ENCODE measurements at regions not wholly inside any gene's neighbourhood (a gene's known extent, or its start where the extent isn't known, plus 50 kb on each side); places are given as distances from the start of the nearest gene placed in this dataset.
"Not testable (repeated sequence)": the region's sequence is repeated elsewhere in the genome, so short reads cannot be mapped to it uniquely, and the experiment has no call there.

- Mint-ChIP-seq H3K4me3 (no peak overlapping the region), H3K36me3 (no peaks in the 10 kb centered on the region), H3K27me3 (peaks cover 25 to 34% of the 10 kb centered on the region in 2 donors), H3K9me3 (no peaks in the 10 kb centered on the region), H3K4me1 (ENCODE audit: low read depth in 2 of 2) (no peaks in the 10 kb centered on the region), H3K27ac (peak overlapping the region in 1 of 2 donors; percentile 33)
- ATAC-seq: no peak
- no peak for DNase-seq (ENCODE audit: low spot score)
Observed at GRCh38 chr10:44006771-44007170, 358.1 kb upstream of the ZNF32 start.

- Mint-ChIP-seq H3K4me1 (ENCODE audit: low read depth in 2 of 2) (no peaks in the 10 kb centered on the region), H3K9me3 (no peaks in the 10 kb centered on the region), H3K4me3 (no peak overlapping the region), H3K36me3 (no peaks in the 10 kb centered on the region), H3K27ac (no peak overlapping the region), H3K27me3 (peaks cover 25 to 37% of the 10 kb centered on the region in 2 donors)
- no peak for DNase-seq (ENCODE audit: low spot score)
- no peak for ATAC-seq
Observed at GRCh38 chr10:44005788-44006099, 357.1 kb upstream of the ZNF32 start.

GRCh38 chr10:44004913-44005787 lies 356.5 kb upstream of the ZNF32 start:
- peaks cover 25 to 37% of the 10 kb centered on the region in 2 donors for H3K27me3 Mint-ChIP-seq

GRCh38 chr10:43998021-43998809 lies 349.5 kb upstream of the ZNF32 start:
- Mint-ChIP-seq H3K27me3 (peaks cover 18 to 39% of the 10 kb centered on the region in 2 donors), H3K4me3 (no peak overlapping the region), H3K4me1 (ENCODE audit: low read depth in 2 of 2) (no peaks in the 10 kb centered on the region), H3K27ac (no peak overlapping the region), H3K36me3 (no peaks in the 10 kb centered on the region), H3K9me3 (peaks cover 6% of the 10 kb centered on the region)
- ATAC-seq (no peak), DNase-seq (ENCODE audit: low spot score) (no peak)

More at GRCh38 chr10:44004913-44005787, 356.5 kb upstream of the ZNF32 start:
- Mint-ChIP-seq H3K27ac (no peak overlapping the region), H3K36me3 (no peaks in the 10 kb centered on the region), H3K4me1 (ENCODE audit: low read depth in 2 of 2) (no peaks in the 10 kb centered on the region), H3K9me3 (no peaks in the 10 kb centered on the region), H3K4me3 (no peak overlapping the region)
- peak in 1 of 2 donors; percentile 48 for ATAC-seq
- no peak for DNase-seq (ENCODE audit: low spot score)

GRCh38 chr10:43997330-43997729 lies 348.6 kb upstream of the ZNF32 start:
- Mint-ChIP-seq H3K27ac (no peak overlapping the region), H3K4me3 (no peak overlapping the region), H3K27me3 (peaks cover 15 to 35% of the 10 kb centered on the region in 2 donors), H3K36me3 (no peaks in the 10 kb centered on the region), H3K4me1 (ENCODE audit: low read depth in 2 of 2) (no peaks in the 10 kb centered on the region), H3K9me3 (peaks cover 6% of the 10 kb centered on the region)
- DNase-seq (ENCODE audit: low spot score) (no peak), ATAC-seq (no peak)

- DNase-seq (ENCODE audit: low spot score): no peak
- H3K27me3 Mint-ChIP-seq: peaks cover 15 to 44% of the 10 kb centered on the region in 2 donors
- no peak overlapping the region for H3K4me3 Mint-ChIP-seq
- no peaks in the 10 kb centered on the region for H3K36me3 Mint-ChIP-seq
- H3K27ac Mint-ChIP-seq: no peak overlapping the region
- ATAC-seq: no peak
- H3K4me1 Mint-ChIP-seq (ENCODE audit: low read depth in 2 of 2): no peaks in the 10 kb centered on the region
- peaks cover 10% of the 10 kb centered on the region for H3K9me3 Mint-ChIP-seq
Observed at GRCh38 chr10:43994539-43994938, 345.9 kb upstream of the ZNF32 start.

GRCh38 chr10:43992816-43993215 lies 344.1 kb upstream of the ZNF32 start:
- not testable (repeated sequence) for H3K27ac Mint-ChIP-seq; H3K4me3 Mint-ChIP-seq; H3K4me1 Mint-ChIP-seq (ENCODE audit: low read depth in 2 of 2); ATAC-seq; H3K9me3 Mint-ChIP-seq; DNase-seq (ENCODE audit: low spot score); H3K36me3 Mint-ChIP-seq
- H3K27me3 Mint-ChIP-seq: peaks cover 22 to 52% of the 10 kb centered on the region in 2 donors

GRCh38 chr10:43986374-43986773 lies 337.7 kb upstream of the ZNF32 start:
- no peaks in the 10 kb centered on the region for H3K36me3 Mint-ChIP-seq
- H3K4me1 Mint-ChIP-seq (ENCODE audit: low read depth in 2 of 2): peaks cover 0 to 4% of the 10 kb centered on the region in 2 donors
- ATAC-seq (no peak), DNase-seq (ENCODE audit: low spot score) (no peak)
- H3K27me3 Mint-ChIP-seq: peaks cover 13 to 19% of the 10 kb centered on the region in 2 donors
- no peak overlapping the region for H3K4me3 Mint-ChIP-seq
- peaks cover 4% of the 10 kb centered on the region for H3K9me3 Mint-ChIP-seq
- H3K27ac Mint-ChIP-seq: no peak overlapping the region

- H3K36me3 Mint-ChIP-seq: no peaks in the 10 kb centered on the region
- H3K4me3 Mint-ChIP-seq: no peak overlapping the region
- no peak overlapping the region for H3K27ac Mint-ChIP-seq
- no peak for DNase-seq (ENCODE audit: low spot score)
- H3K4me1 Mint-ChIP-seq (ENCODE audit: low read depth in 2 of 2): peaks cover 0 to 7% of the 10 kb centered on the region in 2 donors
- ATAC-seq: no peak
- H3K27me3 Mint-ChIP-seq: peaks cover 13 to 18% of the 10 kb centered on the region in 2 donors
- H3K9me3 Mint-ChIP-seq: peaks cover 4% of the 10 kb centered on the region
Observed at GRCh38 chr10:43985941-43986340, 337.3 kb upstream of the ZNF32 start.

GRCh38 chr10:43983856-43984271 lies 335.2 kb upstream of the ZNF32 start:
- H3K4me3 Mint-ChIP-seq: no peak overlapping the region
- DNase-seq (ENCODE audit: low spot score) (no peak), ATAC-seq (no peak)
- H3K4me1 Mint-ChIP-seq (ENCODE audit: low read depth in 2 of 2): peaks cover 6 to 13% of the 10 kb centered on the region in 2 donors
- no peak overlapping the region for H3K27ac Mint-ChIP-seq
- H3K36me3 Mint-ChIP-seq: no peaks in the 10 kb centered on the region
- H3K9me3 Mint-ChIP-seq: no peaks in the 10 kb centered on the region
- H3K27me3 Mint-ChIP-seq: peaks cover 5% of the 10 kb centered on the region in 2 donors

- no peak overlapping the region for H3K4me3 Mint-ChIP-seq
- DNase-seq (ENCODE audit: low spot score) (no peak), ATAC-seq (no peak)
- peaks cover 7 to 14% of the 10 kb centered on the region in 2 donors for H3K4me1 Mint-ChIP-seq (ENCODE audit: low read depth in 2 of 2)
- H3K9me3 Mint-ChIP-seq: no peaks in the 10 kb centered on the region
- H3K27me3 Mint-ChIP-seq: peaks cover 0 to 2% of the 10 kb centered on the region in 2 donors
- no peaks in the 10 kb centered on the region for H3K36me3 Mint-ChIP-seq
- H3K27ac Mint-ChIP-seq: no peak overlapping the region
Observed at GRCh38 chr10:43983405-43983804, 334.7 kb upstream of the ZNF32 start.

GRCh38 chr10:43982250-43982649 lies 333.6 kb upstream of the ZNF32 start:
- ATAC-seq (no peak), DNase-seq (ENCODE audit: low spot score) (no peak)
- Mint-ChIP-seq H3K9me3 (no peaks in the 10 kb centered on the region), H3K4me3 (no peak overlapping the region), H3K4me1 (ENCODE audit: low read depth in 2 of 2) (peaks cover 11 to 25% of the 10 kb centered on the region in 2 donors), H3K27ac (no peak overlapping the region), H3K36me3 (no peaks in the 10 kb centered on the region), H3K27me3 (no peaks in the 10 kb centered on the region)

GRCh38 chr10:43981696-43982095 lies 333.0 kb upstream of the ZNF32 start:
- Mint-ChIP-seq H3K4me1 (ENCODE audit: low read depth in 2 of 2) (peaks cover 11 to 25% of the 10 kb centered on the region in 2 donors), H3K36me3 (no peaks in the 10 kb centered on the region), H3K27ac (no peak overlapping the region), H3K4me3 (no peak overlapping the region), H3K9me3 (no peaks in the 10 kb centered on the region), H3K27me3 (no peaks in the 10 kb centered on the region)
- DNase-seq (ENCODE audit: low spot score) (no peak), ATAC-seq (no peak)

GRCh38 chr10:43981232-43981631 lies 332.6 kb upstream of the ZNF32 start:
- peak overlapping the region; percentile 18 for H3K4me3 Mint-ChIP-seq

More at GRCh38 chr10:43981232-43981631, 332.6 kb upstream of the ZNF32 start:
- ATAC-seq (peak in 1 of 2 donors; percentile 54), DNase-seq (ENCODE audit: low spot score) (no peak)
- Mint-ChIP-seq H3K4me1 (ENCODE audit: low read depth in 2 of 2) (peaks cover 11 to 27% of the 10 kb centered on the region in 2 donors), H3K27ac (peak overlapping the region in 1 of 2 donors; percentile 53), H3K36me3 (no peaks in the 10 kb centered on the region), H3K27me3 (no peaks in the 10 kb centered on the region), H3K9me3 (no peaks in the 10 kb centered on the region)

All from natural killer cell treated with Interleukin-12 subunit alpha and Interleukin-12 subunit beta and Interleukin-15 and Interleukin-18, amount 100 ng/mL, for 72 hours (primary cell).